ENCODE measurements at regions not wholly inside any gene's neighbourhood (a gene's known extent, or its start where the extent isn't known, plus 50 kb on each side); places are given as distances from the start of the nearest gene placed in this dataset.

DNA sequence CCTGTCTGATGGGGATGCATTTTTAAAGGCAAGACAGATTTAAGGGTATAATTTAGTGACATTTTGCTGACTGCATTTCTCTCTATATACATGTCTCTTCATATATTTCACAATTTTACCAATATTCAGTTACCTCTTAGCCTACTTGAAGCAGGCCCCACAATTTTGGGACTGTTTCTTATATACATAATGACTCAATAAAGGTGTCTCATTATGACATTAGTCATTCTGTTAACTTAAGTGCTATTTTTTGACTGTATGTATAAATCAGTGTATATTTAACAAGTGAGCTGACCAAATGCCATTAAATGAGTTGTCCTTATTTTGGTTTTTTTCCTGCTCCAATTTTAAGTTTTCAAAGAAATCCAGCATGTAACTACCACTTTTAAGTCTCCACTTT, 313.3 kb downstream of the SOX4 start:
- DNase-seq (ENCODE audit: low spot score), result no peak
- no peak for TF ChIP-seq CTCF (IDR thresholded peaks at IDR 0.05)
- no peak for ATAC-seq (ENCODE audit: low FRiP score)

DNA sequence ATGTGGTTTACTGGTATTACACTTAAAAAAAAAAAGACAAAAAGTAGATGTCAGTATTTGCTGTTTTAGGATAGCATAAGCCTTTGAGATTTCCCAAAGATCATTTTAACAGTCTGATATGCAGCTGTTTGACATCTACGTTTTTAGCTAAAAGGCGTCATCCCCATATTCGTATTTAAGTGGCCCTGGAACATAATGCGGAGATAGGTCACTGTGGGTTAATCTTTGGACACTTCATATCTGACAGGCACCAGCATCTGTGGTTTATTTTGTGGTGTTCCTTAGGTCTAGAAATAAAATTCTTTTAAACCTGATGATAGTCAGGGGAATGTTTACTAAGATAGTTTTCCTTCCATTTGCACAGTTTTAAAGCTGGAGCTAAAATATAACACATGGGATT, 313.7 kb downstream of the SOX4 start:
- DNase-seq (ENCODE audit: low spot score) (no peak), ATAC-seq (ENCODE audit: low FRiP score) (no peak)
- TF ChIP-seq CTCF (IDR thresholded peaks at IDR 0.05), result no peak

GRCh38 chr6:21908161-21908848, 314.8 kb downstream of the SOX4 start:
- TF ChIP-seq CTCF (IDR thresholded peaks at IDR 0.05), result no peak
- no peak for DNase-seq (ENCODE audit: low spot score)
- peak; percentile 44 for ATAC-seq (ENCODE audit: low FRiP score)

- TF ChIP-seq CTCF (IDR thresholded peaks at IDR 0.05), result no peak
- DNase-seq (ENCODE audit: low spot score) (no peak), ATAC-seq (ENCODE audit: low FRiP score) (no peak)
These were observed 315.8 kb downstream of the SOX4 start for GRCh38 chr6:21909321-21909720.

GRCh38 chr6:21911208-21911607, 317.7 kb downstream of the SOX4 start:
- no peak for DNase-seq (ENCODE audit: low spot score)
- no peak for TF ChIP-seq CTCF (IDR thresholded peaks at IDR 0.05)
- no peak for ATAC-seq (ENCODE audit: low FRiP score)

DNA sequence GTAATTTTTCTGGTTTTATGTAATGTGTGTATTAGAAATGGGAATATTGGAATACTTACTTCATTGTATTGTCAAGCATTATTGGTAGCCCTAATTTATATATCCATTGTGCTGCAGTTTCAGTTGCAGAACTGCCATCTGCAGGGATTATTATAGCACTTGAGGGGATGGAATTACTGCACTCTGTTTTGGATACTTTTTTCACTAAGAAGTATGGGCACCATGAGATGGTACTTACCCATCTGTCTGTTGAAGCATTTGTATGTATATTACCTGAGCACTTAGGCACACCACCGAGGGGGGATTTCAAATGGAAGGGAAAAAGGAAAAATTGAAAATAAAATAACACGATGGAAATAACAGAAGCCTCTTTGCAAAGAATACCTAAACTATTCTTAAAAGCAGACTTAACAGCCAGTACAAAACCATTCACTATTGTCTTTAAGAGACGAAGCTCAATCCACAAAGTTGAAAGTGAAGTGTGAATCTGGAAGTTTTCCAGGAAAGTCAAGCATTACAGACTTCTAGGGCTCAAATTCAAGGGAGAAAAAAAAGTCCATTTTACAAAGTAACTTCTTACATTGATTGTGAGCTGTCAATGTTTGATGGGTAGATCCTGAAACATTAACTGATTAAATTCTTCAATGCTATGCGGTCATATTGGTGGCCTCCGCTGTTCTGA, 318.7 kb downstream of the SOX4 start:
- DNase-seq (ENCODE audit: low spot score) (no peak), ATAC-seq (ENCODE audit: low FRiP score) (no peak)
- no peak for TF ChIP-seq CTCF (IDR thresholded peaks at IDR 0.05)

All from omental fat pad (tissue), 3 donors.